NCI-H187 treated with DMSO at 0.1 percent for 48 hours (cell line): ENCODE measurements at regions not wholly inside any gene's neighbourhood (a gene's known extent, or its start where the extent isn't known, plus 50 kb on each side); places are given as distances from the start of the nearest gene placed in this dataset.
"Not testable (repeated sequence)": the region's sequence is repeated elsewhere in the genome, so short reads cannot be mapped to it uniquely, and the experiment has no call there.

Experiments
- DNase-seq: peaks from one replicate; lab custom pipeline; 2025; lab: John Stamatoyannopoulos, UW

DNA sequence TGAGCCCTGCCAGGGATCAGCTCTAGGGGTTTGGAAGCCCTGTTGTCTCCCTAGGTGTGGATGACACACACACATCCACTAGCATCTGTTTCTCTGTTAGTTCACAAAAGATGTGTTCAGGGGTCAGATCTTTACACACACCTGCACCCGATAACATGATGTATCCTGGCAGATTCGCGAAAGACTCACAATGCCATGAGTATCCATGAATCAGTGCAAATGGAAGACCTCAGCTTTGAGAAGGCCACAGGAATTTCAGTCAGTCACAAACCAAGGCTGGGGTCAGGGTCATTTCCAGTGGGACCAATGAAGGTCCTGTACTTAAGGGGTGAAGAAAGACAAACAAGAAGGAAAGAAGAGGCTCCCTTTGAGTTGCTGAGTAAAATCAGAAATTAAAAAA lies 898.2 kb downstream of the UQCRFS1 start:
- no peak for DNase-seq

- no peak for DNase-seq
Measured at GRCh38 chr19:28314287-28314686, 898.7 kb downstream of the UQCRFS1 start.

DNA sequence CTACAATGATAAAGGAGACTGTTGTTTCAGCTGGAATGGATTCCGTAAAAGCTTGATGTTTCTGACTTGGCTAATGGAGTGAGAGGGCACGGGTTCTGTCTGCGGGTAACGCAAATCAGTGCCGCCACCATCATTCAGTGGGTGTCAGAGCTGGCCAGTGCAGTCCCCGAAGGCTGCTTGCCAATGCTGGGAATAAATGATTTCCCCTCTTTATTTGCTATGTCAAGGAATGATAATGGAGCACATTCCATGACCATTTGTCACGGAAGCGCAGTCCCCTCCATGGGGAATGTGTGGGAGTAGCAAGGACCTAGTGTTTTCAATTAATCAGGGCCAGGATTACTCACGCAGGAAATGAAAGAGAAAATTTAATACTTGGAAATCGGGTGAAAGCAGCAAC lies 899.3 kb downstream of the UQCRFS1 start:
- no peak for DNase-seq

- no peak for DNase-seq
Measured at GRCh38 chr19:28312269-28312668, 900.7 kb downstream of the UQCRFS1 start.

DNA sequence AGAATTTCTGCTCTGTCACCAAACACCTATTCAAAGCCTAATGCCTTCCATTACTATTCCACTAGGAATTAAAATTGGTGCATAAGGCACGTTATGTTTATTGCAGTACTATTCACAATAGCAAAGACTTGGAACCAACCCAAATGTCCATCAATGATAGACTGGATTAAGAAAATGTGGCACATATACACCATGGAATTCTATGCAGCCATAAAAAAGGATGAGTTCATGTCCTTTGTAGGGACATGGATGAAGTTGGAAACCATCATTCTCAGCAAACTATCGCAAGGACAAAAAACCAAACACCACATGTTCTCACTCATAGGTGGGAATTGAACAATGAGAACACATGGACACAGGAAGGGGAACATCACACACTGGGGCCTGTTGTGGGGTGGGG lies 902.1 kb downstream of the UQCRFS1 start:
- DNase-seq: not testable (repeated sequence)

DNA sequence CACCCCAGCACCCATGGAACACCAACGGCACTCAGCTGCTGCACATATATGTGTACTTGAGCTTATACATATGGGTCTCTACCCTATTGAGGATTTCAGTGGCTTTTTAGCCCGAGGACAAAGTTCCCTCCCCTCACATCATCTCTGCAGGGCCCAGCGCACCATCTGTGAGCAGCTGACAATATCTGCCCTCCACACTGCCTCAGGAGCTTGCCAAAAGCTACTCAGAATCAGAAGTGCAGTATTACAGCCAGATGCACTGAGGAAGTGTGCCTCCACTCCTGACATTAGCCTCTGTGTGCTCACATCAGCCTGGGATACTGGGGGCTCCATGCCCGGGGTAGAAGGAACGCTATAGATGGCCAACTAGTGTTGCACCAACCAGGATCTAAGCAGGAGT lies 903.9 kb downstream of the UQCRFS1 start:
- no peak for DNase-seq

DNA sequence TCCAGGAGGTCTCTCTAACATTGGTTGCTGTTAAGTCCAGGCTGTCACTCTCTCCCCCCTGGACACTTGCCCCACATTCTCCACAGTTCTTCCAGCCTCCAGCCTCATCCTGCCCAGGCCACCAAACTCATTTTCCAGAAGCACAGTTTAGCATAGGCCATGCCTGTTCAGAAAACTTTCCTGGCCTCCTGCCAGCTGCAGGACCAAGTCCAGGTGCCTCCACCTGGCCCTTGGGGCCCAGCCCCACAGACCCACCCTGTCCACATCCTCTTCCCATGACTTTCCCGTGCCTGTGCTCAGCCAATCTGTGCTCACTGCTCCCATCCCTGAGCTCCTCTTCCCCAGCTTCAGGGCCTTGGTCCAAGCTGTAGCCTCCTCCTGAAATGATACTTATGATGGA lies 905.0 kb downstream of the UQCRFS1 start:
- no peak for DNase-seq

- no peak for DNase-seq
Measured at GRCh38 chr19:28307487-28307886, 905.5 kb downstream of the UQCRFS1 start.

DNA sequence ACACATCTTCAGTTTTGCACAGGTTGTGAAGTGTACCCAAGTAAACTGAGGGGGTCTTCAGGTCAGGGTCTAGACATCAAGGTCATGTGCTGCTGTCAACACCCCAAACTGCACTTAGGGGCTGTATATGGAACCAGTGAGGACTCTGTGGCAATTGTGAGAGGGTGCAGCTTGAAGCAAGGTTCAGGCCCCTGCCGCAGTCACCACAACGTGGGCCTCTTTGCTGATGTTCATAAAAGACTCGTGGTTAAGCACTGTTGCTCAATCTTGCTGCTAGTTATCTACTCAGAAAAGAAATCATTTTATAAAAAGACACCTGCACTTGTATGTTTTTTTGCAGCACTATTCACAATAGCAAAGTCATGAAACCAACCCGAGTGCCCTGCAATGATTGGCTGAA lies 907.4 kb downstream of the UQCRFS1 start:
- no peak for DNase-seq

- DNase-seq: no peak
Measured at GRCh38 chr19:28303502-28303901, 909.4 kb downstream of the UQCRFS1 start.

DNA sequence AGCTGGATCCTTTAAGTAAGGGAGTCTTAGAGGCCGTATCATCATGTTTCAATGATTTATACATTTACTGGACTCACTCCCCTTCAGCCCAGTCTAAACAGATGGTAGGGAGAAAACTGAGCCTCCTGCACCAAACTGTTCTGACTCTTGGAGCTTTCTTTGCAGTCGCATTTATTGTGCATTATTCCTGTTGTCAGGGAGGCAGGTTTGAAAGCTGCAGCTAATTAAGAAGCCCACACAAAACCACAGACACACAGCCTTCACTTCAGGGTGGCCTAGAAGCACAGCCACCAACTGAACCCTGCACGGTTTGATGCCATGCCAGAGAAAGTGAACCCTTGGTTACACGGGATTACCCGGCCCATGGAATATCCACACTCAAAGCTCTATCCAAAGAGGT lies 911.0 kb downstream of the UQCRFS1 start:
- DNase-seq: no peak

- no peak for DNase-seq
Measured at GRCh38 chr19:28301463-28301862, 911.5 kb downstream of the UQCRFS1 start.

DNA sequence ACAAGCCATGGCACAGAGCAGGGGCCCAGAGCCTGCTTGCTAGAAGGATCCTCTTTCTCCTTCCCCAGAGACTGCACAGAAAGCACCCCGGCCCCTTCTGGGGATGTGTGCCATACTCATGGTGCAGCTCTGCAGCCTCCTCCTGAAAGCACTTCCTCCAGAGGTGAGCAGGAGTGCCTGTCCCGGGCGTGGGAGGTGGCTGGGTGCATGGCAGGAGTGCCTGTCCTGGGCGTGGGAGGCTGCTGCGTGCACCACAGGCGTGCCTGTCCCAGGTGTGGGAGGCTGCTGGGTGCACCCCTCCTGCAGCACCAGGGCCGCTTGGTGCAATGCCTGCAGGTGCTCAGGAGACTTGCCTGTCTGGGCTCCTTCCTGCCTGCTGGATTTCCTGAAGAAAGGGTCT lies 913.3 kb downstream of the UQCRFS1 start:
- no peak for DNase-seq

GRCh38 chr19:28297586-28298157 lies 915.3 kb downstream of the UQCRFS1 start:
- no peak for DNase-seq

DNA sequence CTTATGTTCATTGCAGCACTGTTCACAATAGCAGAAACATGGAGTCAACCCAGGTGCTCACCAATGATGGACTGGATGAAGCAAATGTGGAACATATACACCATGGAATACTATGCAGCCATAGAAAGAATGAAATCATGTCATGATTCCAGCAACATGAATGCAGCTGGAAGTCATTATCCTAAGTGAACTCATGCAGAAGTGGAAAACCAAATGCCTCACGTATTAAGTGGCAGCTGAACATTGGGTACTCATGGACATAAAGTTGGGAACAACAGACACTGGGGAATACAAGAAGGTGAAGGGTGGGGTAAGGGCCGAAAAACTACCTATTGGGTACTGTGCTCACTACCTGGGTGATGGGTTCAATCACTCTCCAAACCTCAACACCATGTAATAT lies 915.9 kb downstream of the UQCRFS1 start:
- no peak for DNase-seq

DNA sequence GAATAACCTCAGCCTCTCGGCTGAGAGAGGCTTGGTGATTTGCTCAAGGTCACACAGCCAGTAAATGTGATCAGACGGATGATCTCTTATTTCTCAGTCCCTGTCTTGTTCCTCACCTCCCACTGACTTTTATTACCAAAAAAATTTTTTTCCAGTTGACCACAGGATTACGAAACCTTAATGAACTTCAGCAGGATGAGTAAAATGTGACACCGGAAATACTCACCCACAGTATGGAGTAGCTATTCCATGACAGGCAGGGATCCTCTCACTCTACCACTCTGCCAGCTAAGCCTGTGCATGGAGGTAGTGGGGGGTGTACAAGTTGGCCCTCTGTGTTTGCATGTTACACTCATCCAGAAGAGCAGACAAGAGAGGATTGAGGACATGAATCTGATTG lies 916.4 kb downstream of the UQCRFS1 start:
- no peak for DNase-seq

- DNase-seq: not testable (repeated sequence)
Measured at GRCh38 chr19:28294975-28295374, 918.0 kb downstream of the UQCRFS1 start.

DNA sequence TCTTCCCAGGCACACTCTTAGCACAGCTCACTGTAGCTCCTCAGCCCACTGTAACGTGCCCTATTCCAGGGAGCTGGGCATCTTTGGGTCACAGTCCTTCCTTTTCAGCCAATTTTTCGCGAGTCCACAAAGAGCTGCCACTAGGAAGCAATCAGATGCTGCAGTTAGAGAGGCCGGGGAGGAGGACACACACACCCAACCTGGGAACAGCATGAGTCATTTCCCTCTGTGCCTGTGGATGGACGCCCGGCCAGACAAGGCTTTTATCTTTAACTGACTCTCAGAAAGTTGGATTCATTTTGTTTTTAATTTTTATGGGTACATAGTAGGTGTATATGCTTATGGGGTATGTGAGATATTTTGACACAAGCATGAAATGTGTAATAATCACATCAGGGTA lies 918.6 kb downstream of the UQCRFS1 start:
- DNase-seq: no peak

GRCh38 chr19:28293685-28294084 lies 919.3 kb downstream of the UQCRFS1 start:
- no peak for DNase-seq

GRCh38 chr19:28292822-28293500 lies 920.0 kb downstream of the UQCRFS1 start:
- no peak for DNase-seq

- DNase-seq: no peak
Measured at GRCh38 chr19:28291874-28292273, 921.1 kb downstream of the UQCRFS1 start.

- no peak for DNase-seq
Measured at GRCh38 chr19:28290963-28291657, 921.8 kb downstream of the UQCRFS1 start.

GRCh38 chr19:28289295-28290063 lies 923.5 kb downstream of the UQCRFS1 start:
- DNase-seq: no peak
